Natural killer cell (primary cell): ENCODE measurements at regions not wholly inside any gene's neighbourhood (a gene's known extent, or its start where the extent isn't known, plus 50 kb on each side); places are given as distances from the start of the nearest gene placed in this dataset.

Experiments
- ATAC-seq, 3 donors: fragments of 150-1000 bp in 2 of 3; fragments of 200-7000 bp in 1 of 3; cut with Tn5 transposase; 1 replicate in 1 of 3; 2 replicates in 2 of 3; pipeline ENCODE4 v1.10.0; 2021; ENCODE audit warnings: mild to moderate bottlenecking in 2 of 3, moderate library complexity in 2 of 3
- DNase-seq, 2 donors: peaks; one replicate each; pipeline versions ENCODE4 v3.0.0 to v3.0.0-alpha.2; 2013 to 2021; ENCODE audit warnings: mixed read lengths in 1 of 2
- H3K27ac ChIP-seq: one replicate; pipeline ENCODE4 v1.5.1; 2013; ENCODE audit warnings: mild to moderate bottlenecking, low read length
- H3K27me3 ChIP-seq: one replicate; pipeline ENCODE4 v1.6.1; 2013; ENCODE audit warnings: low read length; ENCODE audit not compliant: control insufficient read depth, insufficient read depth
- H3K36me3 ChIP-seq: one replicate; pipeline ENCODE4 v1.6.1; 2013; ENCODE audit warnings: low read length; ENCODE audit not compliant: control insufficient read depth, insufficient read depth
- H3K4me1 ChIP-seq: one replicate; pipeline ENCODE4 v1.6.1; 2013; ENCODE audit warnings: low read length; ENCODE audit not compliant: control insufficient read depth, insufficient read depth
- H3K4me3 ChIP-seq: one replicate; pipeline ENCODE4 v1.5.1; 2013; ENCODE audit warnings: low read length
- H3K9me3 ChIP-seq: one replicate; pipeline ENCODE4 v1.6.1; 2013; ENCODE audit warnings: low read length; ENCODE audit not compliant: control insufficient read depth, insufficient read depth
- H3K27ac Mint-ChIP-seq, 2 donors: one replicate each; pipeline ENCODE4 v1.8.0; 2022; ENCODE audit warnings: mild to moderate bottlenecking in 2 of 2, mixed read lengths in 2 of 2, moderate library complexity in 1 of 2
- H3K27me3 Mint-ChIP-seq, 2 donors: one replicate each; pipeline ENCODE4 v1.8.0; 2022; ENCODE audit warnings: low read depth in 2 of 2, mixed read lengths in 2 of 2
- H3K36me3 Mint-ChIP-seq: one replicate; pipeline ENCODE4 v1.8.0; 2022; ENCODE audit warnings: mixed read lengths
- H3K4me1 Mint-ChIP-seq, 2 donors: one replicate each; pipeline ENCODE4 v1.8.0; 2022; ENCODE audit warnings: mixed read lengths in 2 of 2
- H3K4me3 Mint-ChIP-seq: one replicate; pipeline ENCODE4 v1.8.0; 2022; ENCODE audit warnings: mild to moderate bottlenecking, moderate library complexity, mixed read lengths
- H3K9me3 Mint-ChIP-seq, 2 donors: one replicate each; pipeline ENCODE4 v1.8.0; 2022; ENCODE audit warnings: mixed read lengths in 2 of 2
- WGBS: methylation state at CpG from one replicate; pipeline ENCODE4 v1.1.7; 2013; ENCODE audit warnings: missing lambda C conversion rate; ENCODE audit not compliant: insufficient coverage; 5-methylcytosine and 5-hydroxymethylcytosine counted together
- intact Hi-C: fragments of 100-400 bp; cut with micrococcal nuclease; formaldehyde crosslinking; loops from one replicate; pipeline ENCODE4 v1.14.2; 2022
- TF ChIP-seq, protein P1 (sequence below): fragments of 200-600 bp; IDR thresholded peaks from one replicate; pipeline ENCODE4 v1.8.0; 2022; ENCODE audit warnings: antibody characterized with exemption

DNA sequence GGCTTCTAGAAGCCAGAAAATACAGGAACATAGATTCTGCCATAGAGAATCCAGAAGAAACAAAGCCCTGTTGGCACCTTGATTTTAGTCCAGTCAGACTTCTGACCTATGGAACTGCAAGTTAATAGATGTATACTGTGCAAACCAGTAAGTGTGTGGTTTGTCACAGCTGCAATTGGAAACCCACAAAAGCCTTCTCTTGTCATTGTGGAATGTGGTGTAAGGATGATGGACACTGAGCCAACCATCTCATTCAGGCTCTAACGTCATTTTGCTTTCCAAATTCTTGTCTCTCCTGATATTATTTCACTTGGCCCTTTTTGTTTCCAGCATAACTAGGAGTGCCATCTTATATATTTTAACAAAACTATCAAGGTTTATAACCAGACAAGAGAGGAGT lies 369.5 kb upstream of the SMIM21 start:
- H3K4me3 Mint-ChIP-seq = no peak overlapping the region
- H3K4me3 ChIP-seq = no peak overlapping the region
- no peaks in the 10 kb centered on the region for H3K4me1 ChIP-seq
- H3K36me3 Mint-ChIP-seq = no peaks in the 10 kb centered on the region
- H3K27ac ChIP-seq = no peak overlapping the region
- intact Hi-C loops = no loop called here
- DNase-seq (no peak), ATAC-seq (no peak)
- peaks cover 0 to 6% of the 10 kb centered on the region in 2 donors for H3K27me3 Mint-ChIP-seq
- no peaks in the 10 kb centered on the region for H3K9me3 ChIP-seq
- WGBS = no CpG with 5 or more reads among the region's 1 CpG
- TF ChIP-seq, protein P1, sequence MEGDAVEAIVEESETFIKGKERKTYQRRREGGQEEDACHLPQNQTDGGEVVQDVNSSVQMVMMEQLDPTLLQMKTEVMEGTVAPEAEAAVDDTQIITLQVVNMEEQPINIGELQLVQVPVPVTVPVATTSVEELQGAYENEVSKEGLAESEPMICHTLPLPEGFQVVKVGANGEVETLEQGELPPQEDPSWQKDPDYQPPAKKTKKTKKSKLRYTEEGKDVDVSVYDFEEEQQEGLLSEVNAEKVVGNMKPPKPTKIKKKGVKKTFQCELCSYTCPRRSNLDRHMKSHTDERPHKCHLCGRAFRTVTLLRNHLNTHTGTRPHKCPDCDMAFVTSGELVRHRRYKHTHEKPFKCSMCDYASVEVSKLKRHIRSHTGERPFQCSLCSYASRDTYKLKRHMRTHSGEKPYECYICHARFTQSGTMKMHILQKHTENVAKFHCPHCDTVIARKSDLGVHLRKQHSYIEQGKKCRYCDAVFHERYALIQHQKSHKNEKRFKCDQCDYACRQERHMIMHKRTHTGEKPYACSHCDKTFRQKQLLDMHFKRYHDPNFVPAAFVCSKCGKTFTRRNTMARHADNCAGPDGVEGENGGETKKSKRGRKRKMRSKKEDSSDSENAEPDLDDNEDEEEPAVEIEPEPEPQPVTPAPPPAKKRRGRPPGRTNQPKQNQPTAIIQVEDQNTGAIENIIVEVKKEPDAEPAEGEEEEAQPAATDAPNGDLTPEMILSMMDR = no peak
- no peaks in the 10 kb centered on the region for H3K4me1 Mint-ChIP-seq
- H3K36me3 ChIP-seq = no peaks in the 10 kb centered on the region
- peaks cover 7% of the 10 kb centered on the region in 2 donors for H3K9me3 Mint-ChIP-seq
- H3K27ac Mint-ChIP-seq = no peak overlapping the region
- no peaks in the 10 kb centered on the region for H3K27me3 ChIP-seq

DNA sequence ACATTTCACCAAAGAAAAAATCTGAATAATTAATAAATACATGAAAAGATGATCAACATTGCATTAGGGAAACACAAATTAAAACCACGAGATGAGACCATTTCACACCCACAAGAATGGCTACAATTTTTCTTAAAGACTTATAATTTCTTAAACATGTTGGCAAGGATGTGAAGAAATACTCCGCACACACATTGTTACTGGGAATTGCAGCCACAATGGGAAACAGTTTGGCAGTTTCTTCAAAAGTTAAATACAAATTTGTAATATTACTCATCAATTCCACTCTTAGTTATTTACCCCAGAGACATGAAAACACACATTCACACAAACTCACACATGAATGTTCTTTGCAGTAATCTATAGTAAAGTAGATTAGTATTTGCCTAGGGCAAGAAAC lies 363.3 kb upstream of the SMIM21 start:
- no peaks in the 10 kb centered on the region for H3K4me1 ChIP-seq
- H3K9me3 ChIP-seq = no peaks in the 10 kb centered on the region
- intact Hi-C loops = no loop called here
- no peaks in the 10 kb centered on the region for H3K36me3 Mint-ChIP-seq
- H3K27me3 ChIP-seq = no peaks in the 10 kb centered on the region
- no peak overlapping the region for H3K4me3 Mint-ChIP-seq
- H3K27me3 Mint-ChIP-seq = peaks cover under 1 to 4% of the 10 kb centered on the region in 2 donors
- no peaks in the 10 kb centered on the region for H3K36me3 ChIP-seq
- no peak overlapping the region for H3K4me3 ChIP-seq
- TF ChIP-seq, protein P1 = no peak
- H3K27ac ChIP-seq = no peak overlapping the region
- peaks cover 3 to 5% of the 10 kb centered on the region in 2 donors for H3K9me3 Mint-ChIP-seq
- no CpG with 5 or more reads among the region's 2 CpGs for whole genome bisulfite sequencing
- no peak for ATAC-seq
- no peak overlapping the region for H3K27ac Mint-ChIP-seq
- no peak for DNase-seq
- H3K4me1 Mint-ChIP-seq = no peaks in the 10 kb centered on the region

DNA sequence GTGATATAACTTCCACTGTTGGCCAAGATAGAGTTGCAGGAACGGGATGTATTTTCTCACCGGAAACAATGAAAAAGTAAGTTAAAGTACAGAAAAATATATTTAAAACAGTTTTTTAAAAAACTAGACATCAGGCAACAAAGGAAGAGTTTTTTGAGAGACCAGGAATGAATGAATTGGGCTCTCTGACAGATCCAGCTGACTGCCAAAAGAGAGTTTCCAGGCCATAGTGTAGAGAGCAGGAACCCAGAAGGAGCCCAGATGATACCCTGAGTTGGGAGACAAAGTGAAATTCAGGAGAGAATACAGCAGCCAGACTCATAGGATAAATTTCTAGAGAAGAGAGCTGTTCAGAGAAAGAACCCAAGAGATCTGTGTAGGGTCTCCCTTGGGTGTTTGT lies 362.6 kb upstream of the SMIM21 start:
- no peaks in the 10 kb centered on the region for H3K27me3 ChIP-seq
- Mint-ChIP-seq H3K27me3 (peaks cover 4 to 7% of the 10 kb centered on the region in 2 donors), H3K4me3 (no peak overlapping the region), H3K4me1 (no peaks in the 10 kb centered on the region), H3K36me3 (no peaks in the 10 kb centered on the region), H3K27ac (no peak overlapping the region), H3K9me3 (peaks cover 3 to 5% of the 10 kb centered on the region in 2 donors)
- TF ChIP-seq, protein P1 = no peak
- H3K27ac ChIP-seq = no peak overlapping the region
- intact Hi-C loops = no loop called here
- DNase-seq (no peak), ATAC-seq (no peak)
- no peaks in the 10 kb centered on the region for H3K9me3 ChIP-seq
- no peaks in the 10 kb centered on the region for H3K36me3 ChIP-seq
- no peaks in the 10 kb centered on the region for H3K4me1 ChIP-seq
- WGBS = 80% methylated on average over 1 of the region's 2 CpGs
- H3K4me3 ChIP-seq = no peak overlapping the region

DNA sequence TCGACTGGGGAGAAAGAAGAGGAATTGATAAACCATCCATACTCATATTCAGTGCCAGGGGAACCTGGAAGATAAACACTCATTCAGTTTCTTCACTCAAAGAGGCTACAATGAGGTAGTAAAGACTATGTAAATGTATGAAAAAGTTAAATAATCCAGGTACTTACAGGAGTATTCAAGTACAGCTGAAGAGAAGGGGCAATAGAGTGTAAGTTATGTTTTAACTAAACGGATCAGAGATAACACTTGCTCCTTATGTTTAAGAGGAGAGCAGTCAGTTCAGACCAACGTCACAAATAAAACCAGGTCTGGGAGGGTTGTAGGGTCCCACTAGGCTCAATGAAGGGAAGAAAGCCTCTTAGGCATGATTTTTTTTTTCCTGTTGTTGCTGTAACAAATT lies 358.3 kb upstream of the SMIM21 start:
- H3K27me3 ChIP-seq = no peaks in the 10 kb centered on the region
- H3K4me3 ChIP-seq = no peak overlapping the region
- Mint-ChIP-seq H3K4me3 (no peak overlapping the region), H3K9me3 (no peaks in the 10 kb centered on the region), H3K4me1 (no peaks in the 10 kb centered on the region), H3K27me3 (peaks cover 4 to 7% of the 10 kb centered on the region in 2 donors), H3K27ac (no peak overlapping the region), H3K36me3 (no peaks in the 10 kb centered on the region)
- TF ChIP-seq, protein P1 = no peak
- intact Hi-C loops = no loop called here
- no peaks in the 10 kb centered on the region for H3K36me3 ChIP-seq
- no peak overlapping the region for H3K27ac ChIP-seq
- WGBS = 84% methylated on average over 2 of the region's 3 CpGs
- no peaks in the 10 kb centered on the region for H3K9me3 ChIP-seq
- no peaks in the 10 kb centered on the region for H3K4me1 ChIP-seq
- ATAC-seq = no peak
- no peak for DNase-seq
